SK-N-MC (cell line): ENCODE measurements at regions not wholly inside any gene's neighbourhood (a gene's known extent, or its start where the extent isn't known, plus 50 kb on each side); places are given as distances from the start of the nearest gene placed in this dataset.
"Not testable (repeated sequence)": the region's sequence is repeated elsewhere in the genome, so short reads cannot be mapped to it uniquely, and the experiment has no call there.

Experiments
- DNase-seq: peaks from one replicate; pipeline ENCODE4 v3.0.0-alpha.2; 2011; ENCODE audit warnings: low read depth, low spot score
- H3K27ac ChIP-seq: fragments of 200-600 bp; sonication (generic); 2 replicates; pipeline ENCODE4 v1.5.1; 2016; ENCODE audit warnings: mixed run types
- H3K36me3 ChIP-seq: fragments of 200-600 bp; sonication (generic); 2 replicates; pipeline ENCODE4 v1.6.1; 2017; ENCODE audit warnings: antibody characterized with exemption, low read length, mixed read lengths; ENCODE audit not compliant: insufficient read depth
- H3K4me3 ChIP-seq: fragments of 200-600 bp; sonication (generic); 2 replicates; pipeline ENCODE4 v1.5.1; 2016
- H3K9ac ChIP-seq: fragments of 200-600 bp; sonication (generic); 2 replicates; pipeline ENCODE4 v1.8.0; 2017; ENCODE audit warnings: mixed run types, mixed read lengths; ENCODE audit not compliant: insufficient read length
- H3K9me3 ChIP-seq: fragments of 200-600 bp; sonication (generic); 2 replicates; pipeline ENCODE4 v1.6.1; 2017; ENCODE audit warnings: low read depth, mild to moderate bottlenecking, antibody characterized with exemption, low read length, moderate library complexity, mixed read lengths
- EZH2 ChIP-seq: fragments of 200-600 bp; sonication (generic); IDR thresholded peaks from one replicate; pipeline ENCODE4 v1.6.1; 2017; ENCODE audit warnings: antibody characterized with exemption
- FOXP2 ChIP-seq: optimal IDR thresholded peaks from 2 replicates; pipeline ENCODE3; 2011; ENCODE audit warnings: mild to moderate bottlenecking, moderate library complexity; ENCODE audit not compliant: insufficient read depth; ENCODE audit errors: extremely low read length, control extremely low read depth
- POLR2AphosphoS5 ChIP-seq: IDR thresholded peaks from 2 replicates; pipeline ENCODE4 v1.6.1; 2012; ENCODE audit warnings: mild to moderate bottlenecking, low read depth, low read length, borderline replicate concordance

DNA sequence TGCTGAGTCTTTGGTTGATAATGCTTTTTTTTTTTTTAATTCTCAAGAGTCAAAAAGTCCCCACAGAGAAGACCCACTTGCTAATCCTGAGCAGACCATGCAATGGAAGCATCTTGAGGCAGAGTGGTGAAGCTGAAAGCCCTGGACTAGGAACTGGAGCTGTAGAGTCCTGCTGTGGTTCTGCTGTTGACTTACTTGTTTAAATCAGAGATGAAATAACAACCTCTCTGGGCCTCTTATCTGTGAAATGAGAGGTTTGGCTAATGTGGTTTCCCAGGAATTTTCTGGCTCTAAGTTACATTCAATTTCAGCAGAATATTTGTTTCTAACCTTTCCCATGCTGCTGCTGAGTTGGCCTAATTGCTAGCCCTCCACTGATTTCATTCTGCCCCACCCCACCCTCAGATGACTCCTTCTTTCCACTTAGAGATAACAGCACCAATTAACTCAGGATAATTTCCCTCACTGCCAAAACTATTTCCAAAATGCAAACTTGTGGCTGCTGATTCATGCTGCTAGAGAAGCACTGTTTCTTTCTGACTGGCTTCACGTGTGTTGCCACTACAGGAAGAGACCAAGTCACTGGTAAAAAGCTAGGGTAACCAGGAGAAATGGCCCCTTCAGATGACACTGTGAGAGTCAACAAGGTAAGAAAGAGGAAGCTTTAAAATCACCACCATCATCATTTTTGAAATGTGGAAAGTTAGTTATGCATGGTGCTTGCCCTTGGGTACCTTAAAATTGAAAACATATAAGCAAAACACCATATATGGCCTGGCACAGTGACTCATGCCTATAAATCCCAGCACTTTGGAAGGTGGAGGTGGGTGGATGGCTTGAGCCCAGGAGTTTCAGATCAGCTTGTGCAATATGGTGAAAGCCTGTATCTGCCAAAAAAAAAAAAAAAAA is 326.4 kb downstream of the DCHS2 start:
- H3K9ac ChIP-seq, result no peak overlapping the region
- H3K4me3 ChIP-seq, result no peak overlapping the region
- H3K36me3 ChIP-seq, result no peaks in the 10 kb centered on the region
- no peaks in the 10 kb centered on the region for H3K9me3 ChIP-seq
- DNase-seq, result peak; percentile 20
- TF ChIP-seq POLR2AphosphoS5 (no peak), EZH2 (no peak)
- peak overlapping the region; percentile 68 for H3K27ac ChIP-seq

DNA sequence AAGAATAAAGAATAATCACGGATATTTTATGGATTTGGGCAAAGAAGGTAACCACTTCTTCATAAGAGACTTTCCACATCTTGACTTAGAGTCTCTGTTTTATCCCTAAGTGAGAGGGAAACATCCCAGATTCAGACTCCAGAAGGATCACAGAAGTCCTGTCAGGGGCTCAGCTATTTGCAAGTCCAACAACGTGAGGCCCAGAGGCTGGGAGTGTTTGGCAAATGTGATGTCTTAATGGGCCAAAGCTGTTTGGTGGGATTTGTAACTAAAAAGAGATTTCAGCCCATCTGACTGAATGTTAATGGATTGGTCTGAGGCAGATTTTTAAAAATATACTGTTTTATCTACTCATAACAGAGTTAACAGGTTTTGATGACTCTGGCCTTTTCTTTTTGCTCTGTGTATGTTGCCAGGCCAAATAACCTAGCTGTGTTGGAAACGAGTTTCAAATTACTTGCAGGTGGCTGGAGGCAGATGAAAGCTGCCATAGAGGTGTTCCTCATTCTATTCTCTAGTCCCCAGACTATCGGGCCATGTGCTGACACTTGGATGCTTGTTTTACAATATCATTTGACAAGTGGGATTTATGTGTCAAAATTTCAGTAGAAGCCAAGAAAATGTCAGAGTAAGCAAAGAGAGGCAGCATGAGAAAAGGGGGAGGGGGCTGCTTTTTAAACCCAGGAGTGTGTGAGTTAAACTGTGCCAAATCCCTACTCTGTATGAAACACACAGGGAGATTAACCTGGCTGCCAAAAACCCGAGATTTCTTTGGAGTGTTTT is 330.9 kb downstream of the DCHS2 start:
- Histone ChIP-seq H3K36me3 (no peaks in the 10 kb centered on the region), H3K27ac (no peak overlapping the region), H3K4me3 (no peak overlapping the region), H3K9me3 (no peaks in the 10 kb centered on the region), H3K9ac (no peak overlapping the region)
- no peak for TF ChIP-seq POLR2AphosphoS5
- TF ChIP-seq FOXP2, result no peak
- no peak for TF ChIP-seq EZH2
- DNase-seq, result no peak

DNA sequence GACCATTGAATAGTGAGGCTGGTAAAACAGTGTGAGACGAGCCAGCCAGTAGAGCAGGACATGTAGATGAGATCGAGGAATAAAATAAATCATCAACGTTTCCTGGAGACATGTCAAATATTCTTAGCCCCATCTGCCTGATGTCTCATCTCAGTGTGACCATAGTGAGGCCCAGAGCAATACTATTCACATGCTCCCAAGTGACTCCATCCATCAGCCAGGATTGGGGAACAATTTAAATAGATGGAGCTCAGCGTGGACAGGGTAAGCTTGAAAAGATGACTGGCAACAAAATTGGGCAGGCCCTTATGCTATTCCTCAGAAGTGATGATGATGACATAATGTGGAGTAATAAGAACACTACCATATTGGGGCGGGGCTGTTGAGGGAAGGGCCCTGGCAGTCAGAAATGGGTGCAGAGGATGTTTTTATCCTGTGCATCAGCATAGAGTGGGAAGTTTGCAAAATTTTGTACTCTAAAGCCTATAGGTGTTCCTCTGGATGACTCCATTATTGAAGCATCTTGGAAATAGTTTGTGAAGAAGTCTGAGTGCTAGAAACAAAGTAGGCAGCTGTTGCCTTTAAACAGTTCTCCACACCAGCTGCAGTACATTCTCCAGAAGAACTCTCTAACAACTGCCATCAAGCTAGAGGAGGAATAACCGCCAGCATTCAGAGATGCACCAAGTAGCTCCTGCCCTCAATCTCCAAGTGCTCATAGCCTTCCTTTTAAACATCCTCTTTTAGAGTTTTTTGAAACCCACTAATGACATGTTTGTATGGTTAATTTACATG is 333.0 kb downstream of the DCHS2 start:
- DNase-seq, result no peak
- Histone ChIP-seq H3K4me3 (no peak overlapping the region), H3K9me3 (no peaks in the 10 kb centered on the region), H3K9ac (no peak overlapping the region), H3K27ac (no peak overlapping the region), H3K36me3 (no peaks in the 10 kb centered on the region)
- no peak for TF ChIP-seq POLR2AphosphoS5
- TF ChIP-seq FOXP2, result no peak
- no peak for TF ChIP-seq EZH2

DNA sequence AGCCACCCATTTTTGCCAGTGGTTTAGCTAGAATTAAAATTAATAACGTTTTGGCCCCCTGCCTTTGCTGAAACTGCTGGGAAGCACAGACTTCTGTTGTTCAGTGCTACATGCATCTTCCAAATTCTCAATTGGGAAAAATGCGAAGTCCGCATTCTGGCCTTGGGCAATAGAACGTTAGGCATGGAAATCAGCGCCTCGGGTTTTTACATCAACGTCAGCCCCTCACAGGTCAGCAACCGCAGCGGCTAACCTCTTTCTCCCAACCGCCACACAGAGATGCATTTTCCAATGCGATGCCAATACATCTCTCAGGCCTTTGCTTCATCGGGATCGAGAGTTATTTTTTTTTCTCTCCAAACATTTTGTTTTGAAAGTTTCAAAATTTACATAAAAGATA is 339.1 kb downstream of the DCHS2 start:
- Histone ChIP-seq H3K9me3 (no peaks in the 10 kb centered on the region), H3K36me3 (no peaks in the 10 kb centered on the region), H3K27ac (no peak overlapping the region), H3K4me3 (no peak overlapping the region), H3K9ac (no peak overlapping the region)
- no peak for DNase-seq
- TF ChIP-seq POLR2AphosphoS5, result no peak
- no peak for TF ChIP-seq FOXP2
- no peak for TF ChIP-seq EZH2

DNA sequence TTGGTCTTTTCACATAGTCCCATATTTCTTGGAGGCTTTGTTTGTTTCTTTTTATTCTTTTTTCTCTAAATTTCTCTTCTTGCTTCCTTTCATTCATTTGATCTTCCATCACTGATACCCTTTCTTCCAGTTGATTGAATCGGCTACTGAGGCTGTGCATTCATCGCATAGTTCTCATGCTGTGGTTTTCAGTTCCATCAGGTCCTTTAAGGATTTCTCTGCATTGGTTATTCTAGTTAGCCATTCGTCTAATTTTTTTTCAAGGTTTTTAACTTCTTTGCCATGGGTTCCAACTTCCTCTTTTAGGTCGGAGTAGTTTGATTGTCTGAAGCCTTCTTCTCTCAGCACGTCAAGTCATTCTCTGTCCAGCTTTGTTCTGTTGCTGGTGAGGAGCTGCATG is 342.4 kb downstream of the DCHS2 start:
- H3K4me3 ChIP-seq, H3K27ac ChIP-seq, H3K9me3 ChIP-seq, H3K9ac ChIP-seq, H3K36me3 ChIP-seq, DNase-seq: not testable (repeated sequence)

DNA sequence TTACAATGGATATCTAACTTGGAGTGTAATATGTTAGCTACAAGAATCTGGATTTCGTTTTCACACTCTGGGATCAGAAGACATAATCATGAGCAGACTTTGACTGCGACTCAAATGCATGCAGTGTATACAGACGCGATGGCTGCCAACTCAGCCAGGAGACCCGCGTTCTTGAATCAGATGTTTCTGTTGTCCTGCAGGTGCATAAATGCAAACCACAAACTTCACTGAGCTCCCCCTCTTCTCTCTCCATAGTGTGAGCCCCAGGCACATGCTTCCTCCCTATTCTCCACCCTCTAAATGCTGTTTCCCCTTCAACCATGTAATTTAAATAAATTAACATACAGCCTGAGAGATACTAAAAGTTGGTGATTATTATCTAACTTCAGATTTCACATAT is 347.9 kb downstream of the DCHS2 start:
- Histone ChIP-seq H3K9me3 (no peaks in the 10 kb centered on the region), H3K4me3 (peak overlapping the region; percentile 52), H3K27ac (no peak overlapping the region), H3K36me3 (no peaks in the 10 kb centered on the region), H3K9ac (no peak overlapping the region)
- TF ChIP-seq FOXP2, result no peak
- TF ChIP-seq EZH2, result no peak
- TF ChIP-seq POLR2AphosphoS5, result no peak
- peak; percentile 35 for DNase-seq

DNA sequence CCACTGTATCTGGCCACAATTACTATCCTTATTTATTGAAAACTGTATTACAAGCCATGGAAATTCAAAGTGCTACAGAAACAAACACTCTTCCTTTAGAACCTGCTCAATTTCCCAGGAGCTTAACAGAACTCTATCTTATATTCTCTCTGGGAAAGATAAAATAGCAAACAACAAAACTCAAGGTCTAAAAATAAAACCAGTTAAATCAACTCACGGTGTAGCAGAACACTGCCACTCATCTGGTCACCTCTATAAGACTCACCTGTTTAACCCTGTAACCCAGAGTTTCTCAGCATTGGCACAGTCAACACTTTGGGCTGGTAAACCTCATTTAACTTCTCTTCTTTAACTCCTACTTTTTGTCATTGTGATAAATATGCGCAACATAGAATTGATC is 348.9 kb downstream of the DCHS2 start:
- H3K9me3 ChIP-seq, result no peaks in the 10 kb centered on the region
- no peak for DNase-seq
- no peaks in the 10 kb centered on the region for H3K36me3 ChIP-seq
- TF ChIP-seq EZH2, result no peak
- no peak overlapping the region for H3K9ac ChIP-seq
- H3K4me3 ChIP-seq, result no peak overlapping the region
- H3K27ac ChIP-seq, result no peak overlapping the region

DNA sequence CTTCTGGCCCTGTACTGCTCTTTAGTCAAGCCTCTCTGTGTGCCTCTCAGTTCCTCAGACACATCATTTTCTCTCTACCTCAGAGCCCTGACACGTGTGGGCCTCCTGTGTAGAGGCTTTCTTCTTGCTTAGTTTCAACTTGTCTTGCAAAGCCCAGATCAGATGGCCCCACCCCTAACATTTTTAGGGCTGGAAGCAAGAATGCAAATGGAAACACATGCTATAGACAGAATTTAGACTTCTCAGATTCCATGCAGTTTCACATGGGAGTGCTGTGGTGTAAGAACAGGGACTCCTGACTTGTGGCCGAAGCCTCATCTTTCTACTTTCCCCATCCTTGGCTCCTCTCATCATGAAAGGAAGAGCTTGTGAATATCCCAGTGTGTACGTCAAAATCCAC is 350.7 kb downstream of the DCHS2 start:
- Histone ChIP-seq H3K36me3 (no peaks in the 10 kb centered on the region), H3K4me3 (no peak overlapping the region), H3K9me3 (no peaks in the 10 kb centered on the region), H3K9ac (no peak overlapping the region), H3K27ac (no peak overlapping the region)
- TF ChIP-seq EZH2, result no peak
- no peak for TF ChIP-seq POLR2AphosphoS5
- no peak for TF ChIP-seq FOXP2
- no peak for DNase-seq

DNA sequence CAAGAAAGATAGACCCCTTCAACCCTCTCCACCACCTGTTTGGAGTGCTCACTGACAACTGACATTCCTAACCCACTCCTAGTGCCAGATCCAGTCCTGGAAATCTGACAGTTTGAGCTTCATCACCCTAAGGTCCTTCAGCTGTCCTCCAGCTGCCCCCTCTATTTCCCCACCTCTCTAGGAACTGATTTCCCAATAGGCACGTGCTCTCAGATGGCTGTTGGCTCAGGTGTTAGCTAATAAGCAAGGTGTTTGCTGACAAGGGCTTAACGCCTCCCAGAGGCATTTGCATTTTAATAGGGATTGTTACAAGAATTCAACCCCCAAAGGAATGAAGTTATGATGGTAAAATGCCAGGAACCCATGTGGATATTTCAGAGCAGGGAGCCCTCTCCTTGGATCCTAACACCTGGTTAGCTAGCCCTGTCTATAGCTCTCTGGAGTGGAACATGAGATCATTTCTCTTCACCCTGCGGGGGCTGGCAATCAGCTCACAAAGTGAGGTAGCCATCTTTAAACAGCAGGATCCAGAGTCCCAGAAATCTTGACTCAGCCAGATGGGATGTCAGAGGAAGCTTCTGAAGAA is 348.5 kb upstream of the SFRP2 start:
- Histone ChIP-seq H3K27ac (no peak overlapping the region), H3K9ac (no peak overlapping the region), H3K36me3 (no peaks in the 10 kb centered on the region), H3K9me3 (no peaks in the 10 kb centered on the region), H3K4me3 (no peak overlapping the region)
- TF ChIP-seq POLR2AphosphoS5, result no peak
- no peak for TF ChIP-seq EZH2
- no peak for TF ChIP-seq FOXP2
- no peak for DNase-seq
